ENCODE measurements at regions not wholly inside any gene's neighbourhood (a gene's known extent, or its start where the extent isn't known, plus 50 kb on each side); places are given as distances from the start of the nearest gene placed in this dataset.

DNA sequence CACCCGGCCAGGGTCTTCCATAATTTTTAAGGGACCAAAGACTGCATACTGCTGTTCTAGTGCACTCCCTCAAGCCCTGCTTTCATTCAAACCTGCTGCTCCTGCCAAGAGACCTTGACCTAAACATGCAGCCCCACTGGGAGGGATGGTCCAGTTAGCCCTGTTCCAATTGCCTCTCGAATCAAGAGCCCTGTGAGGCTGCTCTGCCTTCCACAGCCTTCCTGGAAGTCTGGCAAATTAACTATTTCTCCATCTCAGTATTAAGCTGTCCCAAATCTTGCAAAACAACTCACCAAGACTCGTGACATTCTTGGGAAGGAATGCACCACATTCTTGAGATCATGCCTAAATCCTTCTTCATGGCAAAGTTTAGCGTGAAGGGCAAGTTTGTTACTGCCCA is 231.3 kb downstream of the C1orf94 start:
- no peak for DNase-seq (ENCODE audit: low read depth)

DNA sequence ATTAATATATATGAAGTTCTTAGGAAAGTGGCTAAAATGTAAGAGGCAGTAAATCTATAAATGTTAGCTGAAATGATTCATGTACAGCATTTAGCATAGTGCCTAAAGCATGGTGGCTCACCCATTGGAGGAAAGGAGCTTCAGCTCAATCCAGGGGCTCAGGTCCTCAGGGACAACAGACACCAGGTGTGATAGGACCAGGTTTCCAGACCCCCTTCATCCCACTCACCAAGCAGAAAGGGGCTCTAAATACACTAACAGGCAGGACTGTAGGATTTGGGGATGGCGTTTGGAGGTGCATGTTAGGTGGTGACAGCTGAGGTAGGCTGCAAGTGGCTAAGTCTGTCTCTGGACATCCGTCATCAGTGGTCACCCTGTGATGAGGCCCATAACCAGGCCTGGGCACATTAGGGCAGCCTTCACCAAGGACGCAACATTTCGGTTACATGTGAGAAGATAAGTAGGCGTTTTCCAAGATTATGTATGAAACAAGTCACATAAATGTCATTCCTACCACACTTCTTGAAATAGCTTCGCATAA is 233.1 kb downstream of the C1orf94 start:
- DNase-seq (ENCODE audit: low read depth), result no peak

DNA sequence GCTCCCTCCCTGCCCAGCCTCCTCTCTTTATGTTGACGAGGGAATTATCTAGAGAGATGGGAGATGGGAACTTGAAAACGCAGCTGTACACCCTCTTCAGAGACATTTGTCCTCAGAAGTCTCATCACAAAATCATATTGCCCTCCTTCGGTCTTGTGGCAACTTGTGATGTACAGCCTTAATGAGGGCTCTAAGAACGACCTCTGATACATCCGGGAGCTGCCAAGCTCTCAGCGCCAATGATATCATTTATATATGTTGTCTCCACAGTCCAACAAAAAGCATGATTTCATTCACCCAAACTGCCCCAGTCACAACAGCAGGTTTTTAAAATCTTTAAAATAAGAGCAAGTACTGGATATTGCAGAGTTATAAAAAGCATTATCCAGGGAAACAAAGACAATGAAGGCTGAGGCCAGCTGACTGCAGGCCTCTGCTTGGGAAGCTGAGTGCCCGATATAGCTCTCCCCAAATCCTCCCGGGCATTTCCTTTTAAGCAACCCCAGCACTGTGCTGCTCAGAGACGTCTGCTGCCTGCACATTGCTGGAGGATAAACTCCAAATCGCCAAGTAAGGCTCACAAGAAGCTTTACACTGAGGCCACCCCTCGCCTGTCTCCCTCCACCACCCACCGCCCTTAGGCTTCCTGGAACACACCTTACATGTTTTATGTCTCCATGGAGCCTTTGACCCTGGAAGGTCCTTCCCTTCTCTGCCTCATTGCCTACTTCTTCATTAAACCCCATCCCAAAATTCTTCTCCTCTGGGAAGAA is 236.1 kb downstream of the C1orf94 start:
- no peak for DNase-seq (ENCODE audit: low read depth)

GRCh38 chr1:34415140-34415539 is 238.4 kb downstream of the C1orf94 start:
- no peak for DNase-seq (ENCODE audit: low read depth)

DNA sequence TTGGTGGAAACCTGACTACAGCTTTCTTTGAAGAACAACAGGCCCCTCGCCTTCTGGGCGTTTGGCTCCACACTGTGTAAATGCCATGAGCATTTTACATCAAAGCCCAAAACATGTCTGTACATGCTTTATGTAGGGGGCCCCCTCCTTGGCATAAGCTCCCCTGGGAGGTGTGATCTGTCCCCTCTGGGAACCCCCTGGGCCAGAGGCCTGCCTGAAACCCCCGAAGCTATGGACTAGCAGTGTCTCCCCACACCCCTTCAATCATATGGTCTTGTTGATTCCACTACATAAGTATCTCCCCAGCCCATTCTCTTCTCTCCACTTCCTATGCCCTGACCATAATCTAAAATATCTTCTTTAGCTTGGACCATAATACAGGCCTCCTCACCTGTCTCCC is 241.5 kb downstream of the C1orf94 start:
- DNase-seq (ENCODE audit: low read depth), result no peak

GRCh38 chr1:34419663-34420136 is 243.0 kb downstream of the C1orf94 start:
- no peak for DNase-seq (ENCODE audit: low read depth)

GRCh38 chr1:34425046-34425445 is 248.3 kb downstream of the C1orf94 start:
- no peak for DNase-seq (ENCODE audit: low read depth)

GRCh38 chr1:34425785-34426184 is 249.1 kb downstream of the C1orf94 start:
- no peak for DNase-seq (ENCODE audit: low read depth)

DNA sequence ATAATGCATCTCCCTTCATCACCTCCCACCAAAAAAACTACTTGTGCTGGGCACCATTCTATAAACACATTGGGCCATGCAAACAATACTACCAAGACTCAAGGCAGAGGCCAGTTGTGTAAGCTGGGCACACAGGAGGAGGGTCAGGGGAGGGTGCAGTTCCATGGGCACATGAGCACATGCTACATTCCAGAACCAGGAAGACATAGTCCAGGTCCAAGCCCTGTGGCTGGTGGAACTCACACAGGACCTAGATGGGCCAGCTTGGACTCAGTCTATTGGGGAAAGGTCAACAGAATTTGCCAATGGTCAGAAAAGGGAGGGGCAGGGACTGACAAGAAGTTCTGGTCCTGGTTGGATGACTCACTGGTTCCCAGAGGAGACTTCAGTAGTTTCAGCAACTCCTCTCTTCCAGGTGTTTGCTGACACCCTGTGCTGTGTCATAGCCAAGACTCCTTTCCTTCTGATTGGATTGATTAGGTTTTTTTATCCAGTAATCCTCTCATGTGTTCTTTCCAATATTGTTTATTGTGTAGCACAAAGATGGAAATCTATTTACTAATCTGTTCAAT is 249.7 kb downstream of the C1orf94 start:
- no peak for DNase-seq (ENCODE audit: low read depth)

- no peak for DNase-seq (ENCODE audit: low read depth)
These were observed 250.5 kb downstream of the C1orf94 start for GRCh38 chr1:34427170-34427569.

- no peak for DNase-seq (ENCODE audit: low read depth)
These were observed 256.4 kb downstream of the C1orf94 start for GRCh38 chr1:34433099-34433498.

- no peak for DNase-seq (ENCODE audit: low read depth)
These were observed 260.1 kb downstream of the C1orf94 start for GRCh38 chr1:34436836-34437235.

DNA sequence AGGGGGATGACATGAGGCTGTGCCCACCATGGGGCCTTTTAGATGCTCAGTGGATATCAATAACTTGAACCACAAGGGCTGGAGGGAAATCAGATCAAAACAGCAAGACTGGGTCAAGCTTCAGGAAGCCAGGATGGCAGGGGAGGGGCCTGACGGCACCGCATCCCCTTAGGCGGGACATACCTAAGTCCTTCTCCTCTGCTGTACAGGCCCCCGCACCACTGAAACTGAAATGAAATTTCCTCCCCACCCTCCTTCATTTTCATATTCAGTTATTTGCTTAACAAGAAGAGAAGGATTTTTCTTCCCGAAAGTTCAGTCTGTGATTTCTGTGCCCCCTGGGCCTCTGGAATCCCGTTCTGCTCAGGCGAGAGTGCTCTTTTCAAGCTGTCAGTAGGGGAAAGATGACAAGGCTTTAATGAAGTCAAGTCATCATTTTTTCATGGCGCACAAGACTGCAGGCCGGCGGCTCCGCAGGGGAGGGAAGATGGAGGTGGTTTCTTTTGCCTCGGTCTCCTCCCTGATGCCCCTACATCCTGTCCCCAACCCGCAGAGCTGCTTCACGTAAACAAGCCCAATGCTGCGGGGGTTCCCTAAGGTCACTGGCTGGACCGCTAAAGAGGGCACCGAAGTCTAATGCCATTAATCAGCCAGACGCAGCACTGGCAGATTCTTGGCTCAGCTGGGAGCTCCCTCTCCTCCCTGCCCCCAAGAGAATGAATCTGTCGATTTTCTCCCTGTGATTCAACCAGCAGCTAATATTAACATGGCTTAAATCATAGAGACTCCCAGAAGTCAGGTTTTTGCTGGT is 264.8 kb downstream of the C1orf94 start:
- no peak for DNase-seq (ENCODE audit: low read depth)

GRCh38 chr1:34444516-34444915 is 267.8 kb downstream of the C1orf94 start:
- DNase-seq (ENCODE audit: low read depth), result no peak

DNA sequence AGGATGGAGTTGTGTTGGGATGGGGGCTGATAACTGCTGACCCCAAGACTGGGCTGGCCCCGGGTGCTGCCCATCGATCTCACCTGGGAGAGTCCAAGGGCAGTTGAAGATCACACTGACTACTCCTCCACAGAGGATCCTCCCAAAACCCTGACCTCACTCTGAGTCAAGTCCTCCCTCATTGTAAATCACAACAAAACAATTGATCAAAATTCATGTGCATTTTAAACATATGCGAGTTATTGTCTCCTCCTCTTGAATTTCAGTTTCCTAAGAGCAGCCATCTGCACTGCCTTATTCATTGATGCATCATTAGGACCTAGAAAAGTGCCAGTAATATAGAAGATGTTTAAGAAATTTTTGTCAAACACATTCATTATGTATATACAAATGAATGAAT is 273.6 kb downstream of the C1orf94 start:
- DNase-seq (ENCODE audit: low read depth), result no peak

GRCh38 chr1:34452451-34452850 is 275.7 kb downstream of the C1orf94 start:
- no peak for DNase-seq (ENCODE audit: low read depth)

- DNase-seq (ENCODE audit: low read depth), result no peak
These were observed 278.4 kb downstream of the C1orf94 start for GRCh38 chr1:34455121-34455520.

GRCh38 chr1:34460193-34460592 is 283.5 kb downstream of the C1orf94 start:
- no peak for DNase-seq (ENCODE audit: low read depth)

DNA sequence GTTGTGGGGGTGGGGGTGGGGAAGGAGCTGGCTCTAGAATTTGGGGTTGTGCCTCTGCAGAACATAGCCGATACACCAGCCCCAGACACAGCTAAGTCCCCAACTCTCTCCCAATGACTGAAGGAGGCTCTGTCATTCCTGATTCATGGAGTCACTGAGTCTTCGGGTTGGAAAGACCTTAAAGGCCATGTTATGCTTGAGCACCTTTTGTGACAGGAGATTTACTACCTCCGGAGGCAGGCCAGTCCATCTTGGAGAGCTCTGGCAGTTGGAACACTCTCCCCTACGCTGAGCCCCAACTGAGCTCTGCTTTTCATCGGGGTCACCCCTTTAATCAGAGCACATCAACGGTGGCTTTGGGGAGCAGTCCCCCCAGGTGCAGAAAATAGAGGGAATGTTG is 284.4 kb upstream of the GJB5 start:
- no peak for DNase-seq (ENCODE audit: low read depth)

DNA sequence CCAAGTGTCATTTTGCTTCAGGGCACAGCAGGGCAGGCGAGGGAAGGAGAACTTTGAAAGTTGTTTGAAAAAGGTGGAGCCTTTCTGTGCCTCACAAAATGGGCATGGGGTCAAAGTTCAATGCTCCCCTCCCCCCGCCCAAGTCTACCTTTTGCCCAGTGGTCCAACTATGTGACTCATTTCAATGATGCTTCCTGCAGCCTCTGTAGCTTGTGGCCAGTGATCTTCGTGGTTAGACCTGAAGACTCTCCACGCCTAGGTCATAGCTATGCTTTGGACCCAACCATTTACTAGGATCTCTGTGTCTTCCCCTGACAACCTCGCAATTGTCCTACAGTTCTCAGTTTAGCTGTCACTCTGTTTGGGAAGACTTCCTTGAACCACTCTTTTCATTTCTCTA is 280.3 kb upstream of the GJB5 start:
- no peak for DNase-seq (ENCODE audit: low read depth)

GRCh38 chr1:34476371-34476770 is 278.5 kb upstream of the GJB5 start:
- no peak for DNase-seq (ENCODE audit: low read depth)

- no peak for DNase-seq (ENCODE audit: low read depth)
These were observed 277.2 kb upstream of the GJB5 start for GRCh38 chr1:34477632-34478141.
